OCI-LY1 (cell line): ENCODE measurements at regions not wholly inside any gene's neighbourhood (a gene's known extent, or its start where the extent isn't known, plus 50 kb on each side); places are given as distances from the start of the nearest gene placed in this dataset.

ENCODE experiments used
- H2AFZ ChIP-seq: fragments of 200-600 bp; sonication (generic), shearing (Covaris generic); 2 replicates; pipeline ENCODE4 v1.6.0; 2014; ENCODE audit warnings: antibody characterized with exemption, mild to moderate bottlenecking, low read length
- H3F3A ChIP-seq: fragments of 200-600 bp; sonication (generic), shearing (Covaris generic); 2 replicates; pipeline ENCODE4 v1.6.0; 2014; ENCODE audit warnings: mild to moderate bottlenecking, antibody characterized with exemption, low read length, moderate library complexity; ENCODE audit not compliant: insufficient read depth
- H3K27ac ChIP-seq: fragments of 200-600 bp; sonication (generic); 2 replicates; pipeline ENCODE4 v1.5.1; 2014; ENCODE audit warnings: low read length, mixed run types, mild to moderate bottlenecking, low read depth; ENCODE audit not compliant: poor library complexity, severe bottlenecking
- H3K27me3 ChIP-seq: fragments of 200-600 bp; sonication (generic); 2 replicates; pipeline ENCODE4 v1.6.0; 2014; ENCODE audit warnings: antibody characterized with exemption, mild to moderate bottlenecking, low read length, moderate library complexity; ENCODE audit not compliant: insufficient read depth
- H3K36me3 ChIP-seq: fragments of 200-600 bp; sonication (generic); 2 replicates; pipeline ENCODE4 v1.6.1; 2014; ENCODE audit warnings: mild to moderate bottlenecking, antibody characterized with exemption, low read length, moderate library complexity, mixed read lengths; ENCODE audit not compliant: insufficient read depth
- H3K4me1 ChIP-seq: fragments of 200-600 bp; sonication (generic); 2 replicates; pipeline ENCODE4 v1.5.1; 2014; ENCODE audit warnings: mild to moderate bottlenecking, low read length, moderate library complexity; ENCODE audit not compliant: insufficient read depth, severe bottlenecking
- H3K4me2 ChIP-seq: fragments of 200-600 bp; sonication (generic), shearing (Covaris generic); 2 replicates; pipeline ENCODE4 v1.6.1; 2014; ENCODE audit warnings: low read length
- H3K4me3 ChIP-seq: fragments of 200-600 bp; sonication (generic); 2 replicates; pipeline ENCODE4 v1.5.1; 2014; ENCODE audit warnings: low read length, low read depth, mild to moderate bottlenecking, mixed read lengths; ENCODE audit not compliant: poor library complexity, severe bottlenecking
- H3K79me2 ChIP-seq: fragments of 200-600 bp; shearing (Covaris generic); 2 replicates; pipeline ENCODE4 v1.6.1; 2016; ENCODE audit warnings: mixed run types, low read length, mixed read lengths; ENCODE audit not compliant: insufficient read depth
- H3K9ac ChIP-seq: fragments of 200-600 bp; sonication (generic), shearing (Covaris generic); 2 replicates; pipeline ENCODE4 v1.6.1; 2014; ENCODE audit warnings: mild to moderate bottlenecking, low read length, mixed read lengths
- H3K9me2 ChIP-seq: fragments of 200-600 bp; sonication (generic), shearing (Covaris generic); 2 replicates; pipeline ENCODE4 v1.6.1; 2014; ENCODE audit warnings: low read depth, mild to moderate bottlenecking, low read length, mixed read lengths
- H3K9me3 ChIP-seq: fragments of 200-600 bp; shearing (Covaris generic); 2 replicates; pipeline ENCODE4 v1.6.1; 2014; ENCODE audit warnings: low read length, mixed read lengths
- H4K20me1 ChIP-seq: fragments of 200-600 bp; sonication (generic), shearing (Covaris generic); 2 replicates; pipeline ENCODE4 v1.6.0; 2016; ENCODE audit warnings: mild to moderate bottlenecking, low read length; ENCODE audit not compliant: insufficient read depth
- EZH2 ChIP-seq: fragments of 200-600 bp; sonication (generic), shearing (Covaris generic); IDR thresholded peaks from 2 replicates; pipeline ENCODE4 v1.8.0; 2017; ENCODE audit warnings: borderline replicate concordance, mixed run types, mild to moderate bottlenecking, antibody characterized with exemption, low read length, moderate library complexity, mixed read lengths
- TF ChIP-seq, protein P1 (sequence below): fragments of 200-600 bp; sonication (generic), shearing (Covaris generic); IDR thresholded peaks from 2 replicates; pipeline ENCODE4 v1.5.1; 2017; ENCODE audit warnings: mild to moderate bottlenecking, antibody characterized with exemption, low read length, moderate library complexity, mixed read lengths

DNA sequence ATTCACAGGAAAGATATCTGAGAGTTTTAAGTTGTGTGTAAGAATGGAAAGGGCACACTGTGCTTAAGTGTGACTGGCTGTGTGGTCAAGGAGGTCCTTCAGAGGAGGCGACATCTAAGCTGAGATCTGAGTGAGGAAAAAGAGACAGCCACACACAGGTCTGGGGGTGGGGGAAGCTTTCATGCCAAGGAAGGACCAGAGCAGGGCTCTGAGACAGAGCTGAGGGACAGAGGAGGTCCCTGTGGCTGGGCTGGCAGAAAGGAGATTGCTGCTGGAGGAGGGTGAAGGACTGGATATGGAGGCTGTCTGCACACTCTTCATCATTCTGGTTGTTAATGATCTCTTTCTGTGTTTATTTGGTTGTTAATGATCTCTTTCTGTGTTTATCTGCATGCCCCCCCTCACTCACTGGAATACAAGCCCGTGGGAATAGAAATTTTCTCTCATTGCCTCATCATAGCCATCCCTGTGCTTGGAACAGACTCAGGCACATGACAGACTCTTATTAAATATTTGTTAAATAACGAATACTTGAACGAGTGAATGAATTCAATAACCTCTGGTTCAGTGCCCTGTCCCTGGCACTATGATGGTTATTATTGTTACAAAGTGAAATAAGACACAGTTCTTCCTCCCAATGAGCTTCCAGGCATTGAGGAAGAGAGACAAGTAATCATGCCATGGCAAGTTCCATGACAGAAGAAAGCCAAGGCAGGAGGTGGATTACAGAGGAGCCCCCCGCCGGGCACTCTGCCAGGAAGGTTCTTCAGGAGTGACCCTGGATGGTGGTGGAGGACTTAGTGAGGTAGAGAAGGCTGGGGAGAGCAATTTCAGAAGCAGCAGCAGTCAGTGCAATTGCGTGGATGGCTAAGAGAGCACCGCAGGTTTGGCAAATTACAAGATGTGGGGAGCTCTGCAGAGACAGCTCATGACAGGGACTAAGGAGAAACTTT lies 399.4 kb upstream of the HS6ST1 start:
- H3K27ac ChIP-seq: no peak overlapping the region
- no peak overlapping the region for H3K4me2 ChIP-seq
- TF ChIP-seq, protein P1, sequence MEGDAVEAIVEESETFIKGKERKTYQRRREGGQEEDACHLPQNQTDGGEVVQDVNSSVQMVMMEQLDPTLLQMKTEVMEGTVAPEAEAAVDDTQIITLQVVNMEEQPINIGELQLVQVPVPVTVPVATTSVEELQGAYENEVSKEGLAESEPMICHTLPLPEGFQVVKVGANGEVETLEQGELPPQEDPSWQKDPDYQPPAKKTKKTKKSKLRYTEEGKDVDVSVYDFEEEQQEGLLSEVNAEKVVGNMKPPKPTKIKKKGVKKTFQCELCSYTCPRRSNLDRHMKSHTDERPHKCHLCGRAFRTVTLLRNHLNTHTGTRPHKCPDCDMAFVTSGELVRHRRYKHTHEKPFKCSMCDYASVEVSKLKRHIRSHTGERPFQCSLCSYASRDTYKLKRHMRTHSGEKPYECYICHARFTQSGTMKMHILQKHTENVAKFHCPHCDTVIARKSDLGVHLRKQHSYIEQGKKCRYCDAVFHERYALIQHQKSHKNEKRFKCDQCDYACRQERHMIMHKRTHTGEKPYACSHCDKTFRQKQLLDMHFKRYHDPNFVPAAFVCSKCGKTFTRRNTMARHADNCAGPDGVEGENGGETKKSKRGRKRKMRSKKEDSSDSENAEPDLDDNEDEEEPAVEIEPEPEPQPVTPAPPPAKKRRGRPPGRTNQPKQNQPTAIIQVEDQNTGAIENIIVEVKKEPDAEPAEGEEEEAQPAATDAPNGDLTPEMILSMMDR: no peak
- TF ChIP-seq EZH2: no peak
- no peak overlapping the region for H3K4me3 ChIP-seq
- no peak overlapping the region for H2AFZ ChIP-seq
- H3K79me2 ChIP-seq: no peaks in the 10 kb centered on the region
- no peaks in the 10 kb centered on the region for H3K9me2 ChIP-seq
- no peaks in the 10 kb centered on the region for H3K27me3 ChIP-seq
- H4K20me1 ChIP-seq: no peaks in the 10 kb centered on the region
- no peak overlapping the region for H3K9ac ChIP-seq
- H3K9me3 ChIP-seq: no peaks in the 10 kb centered on the region
- H3K36me3 ChIP-seq: no peaks in the 10 kb centered on the region
- H3K4me1 ChIP-seq: no peaks in the 10 kb centered on the region
- no peaks in the 10 kb centered on the region for H3F3A ChIP-seq

DNA sequence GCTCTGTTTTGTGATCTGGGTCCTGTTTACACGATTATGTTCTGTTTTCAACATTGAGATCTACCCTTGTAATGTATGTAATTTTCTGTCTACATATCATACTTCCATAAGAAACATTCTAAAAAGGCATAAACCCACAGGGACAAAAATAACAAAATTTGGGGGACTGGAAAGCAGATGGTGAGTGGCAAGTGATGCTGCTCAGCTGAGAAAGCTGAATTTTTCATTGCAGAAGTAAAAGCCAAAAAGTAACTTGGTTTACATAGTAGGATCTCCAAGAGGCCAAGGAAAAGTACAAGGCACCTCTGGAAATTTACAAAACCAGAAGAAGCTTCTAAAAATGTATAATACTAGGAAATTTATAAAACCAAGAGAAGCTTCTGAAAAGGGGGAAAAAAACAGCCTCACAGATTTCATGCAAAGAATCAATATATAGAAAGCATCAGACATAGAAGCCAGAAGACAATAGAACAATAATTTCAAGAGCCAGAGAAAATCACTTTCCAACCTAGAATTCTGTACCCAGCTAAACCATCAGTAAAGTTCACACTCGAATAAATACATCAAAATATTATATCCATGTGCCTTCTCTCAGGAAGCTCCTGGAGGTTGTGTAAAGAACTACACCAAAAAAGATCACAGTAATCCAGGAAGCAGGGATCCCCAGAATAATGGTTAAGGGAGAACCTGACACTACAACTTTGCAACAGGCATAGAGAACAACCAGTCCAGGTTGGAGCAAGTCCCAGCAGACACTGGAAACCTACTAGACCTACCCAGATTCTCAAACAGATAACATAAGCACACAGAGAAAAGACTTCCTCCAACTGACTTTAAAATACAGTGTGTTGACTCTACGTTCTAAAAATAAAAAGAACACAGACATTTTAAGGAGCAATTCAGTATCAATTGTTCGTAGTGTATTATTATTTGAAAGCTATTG lies 401.7 kb upstream of the HS6ST1 start:
- Histone ChIP-seq H3F3A (no peaks in the 10 kb centered on the region), H3K9me3 (no peaks in the 10 kb centered on the region), H3K4me2 (no peak overlapping the region), H2AFZ (no peak overlapping the region), H3K27ac (no peak overlapping the region), H3K36me3 (no peaks in the 10 kb centered on the region), H3K4me3 (no peak overlapping the region), H4K20me1 (no peaks in the 10 kb centered on the region), H3K9ac (no peak overlapping the region), H3K79me2 (no peaks in the 10 kb centered on the region), H3K9me2 (no peaks in the 10 kb centered on the region), H3K4me1 (no peaks in the 10 kb centered on the region), H3K27me3 (no peaks in the 10 kb centered on the region)
- TF ChIP-seq, protein P1: no peak

DNA sequence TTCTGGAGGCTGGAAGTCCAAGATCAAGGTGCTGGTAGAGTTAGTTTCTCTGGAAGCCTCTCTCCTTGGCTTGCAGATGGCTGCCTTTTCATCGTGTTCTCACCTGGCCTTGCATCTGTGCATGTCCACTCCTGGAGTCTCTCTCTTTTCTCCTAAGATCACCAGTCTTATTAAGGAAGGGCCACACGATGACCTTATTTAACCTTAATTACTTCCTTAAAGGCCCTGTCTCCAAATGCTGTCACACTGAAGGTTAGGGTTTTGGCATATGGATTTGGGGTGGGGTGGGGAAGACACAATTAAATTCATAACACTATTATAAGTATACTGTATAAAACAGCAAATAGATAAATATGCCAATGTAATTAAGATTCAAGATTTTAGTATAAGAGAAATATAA lies 402.4 kb upstream of the HS6ST1 start:
- no peaks in the 10 kb centered on the region for H3F3A ChIP-seq
- H3K4me3 ChIP-seq: no peak overlapping the region
- H2AFZ ChIP-seq: no peak overlapping the region
- TF ChIP-seq EZH2: no peak
- TF ChIP-seq, protein P1: no peak
- no peaks in the 10 kb centered on the region for H4K20me1 ChIP-seq
- no peaks in the 10 kb centered on the region for H3K4me1 ChIP-seq
- no peak overlapping the region for H3K9ac ChIP-seq
- no peaks in the 10 kb centered on the region for H3K36me3 ChIP-seq
- H3K27ac ChIP-seq: no peak overlapping the region
- H3K27me3 ChIP-seq: no peaks in the 10 kb centered on the region
- H3K9me2 ChIP-seq: no peaks in the 10 kb centered on the region
- H3K9me3 ChIP-seq: no peaks in the 10 kb centered on the region
- no peaks in the 10 kb centered on the region for H3K79me2 ChIP-seq
- no peak overlapping the region for H3K4me2 ChIP-seq
